A172 (cell line): ENCODE measurements at regions not wholly inside any gene's neighbourhood (a gene's known extent, or its start where the extent isn't known, plus 50 kb on each side); places are given as distances from the start of the nearest gene placed in this dataset.
A peak's percentile ranks its signal among the peaks of the same experiment; 100 is the strongest.

ENCODE experiments used
- DNase-seq: peaks from one replicate; pipeline ENCODE4 v3.0.0-alpha.2; 2015; ENCODE audit warnings: low spot score

DNA sequence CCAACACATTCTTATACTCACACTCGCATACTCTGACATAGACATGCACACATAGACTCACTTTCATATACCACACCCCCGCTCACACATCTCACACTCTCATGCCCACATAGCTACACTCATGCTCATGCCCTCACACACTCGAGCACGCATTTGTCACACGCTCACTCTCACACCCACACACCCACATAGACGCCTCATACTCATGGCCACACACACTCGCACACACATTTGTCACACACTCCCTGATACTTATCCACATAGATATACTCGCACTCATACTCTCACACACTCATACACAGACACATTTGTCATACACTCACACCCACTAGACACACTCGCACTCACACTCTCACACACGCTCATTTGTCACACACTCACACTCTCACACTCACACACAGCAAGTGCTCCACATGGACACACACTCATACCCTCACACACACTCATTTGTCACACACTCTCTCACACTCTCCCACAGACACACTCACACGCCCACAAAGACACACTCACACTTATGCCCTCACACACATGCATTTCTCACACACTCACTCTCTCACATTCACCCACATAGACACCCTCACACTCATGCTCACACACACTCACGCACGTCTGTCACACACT is 50.9 kb downstream of the TNP1 start:
- no peak for DNase-seq

DNA sequence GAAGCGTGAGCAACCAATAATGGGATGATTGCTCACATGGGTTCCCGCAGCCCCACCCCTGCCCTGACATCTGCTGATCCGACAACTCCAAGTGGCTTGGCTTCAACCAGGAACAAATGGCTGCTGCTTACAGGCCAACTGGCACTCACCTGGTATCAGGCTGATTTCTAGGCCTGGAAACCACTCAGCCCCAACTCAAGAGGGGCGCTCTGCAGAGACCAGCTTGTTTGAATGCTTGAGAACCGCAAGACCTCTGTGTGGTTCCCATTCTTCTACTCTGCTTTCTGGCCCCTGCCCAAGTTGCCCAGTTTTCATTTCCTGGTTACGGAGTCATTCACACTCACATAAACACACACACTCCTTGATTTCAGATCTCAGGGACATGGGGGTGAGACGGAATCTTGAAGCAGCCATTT is 52.0 kb downstream of the TNP1 start:
- no peak for DNase-seq

DNA sequence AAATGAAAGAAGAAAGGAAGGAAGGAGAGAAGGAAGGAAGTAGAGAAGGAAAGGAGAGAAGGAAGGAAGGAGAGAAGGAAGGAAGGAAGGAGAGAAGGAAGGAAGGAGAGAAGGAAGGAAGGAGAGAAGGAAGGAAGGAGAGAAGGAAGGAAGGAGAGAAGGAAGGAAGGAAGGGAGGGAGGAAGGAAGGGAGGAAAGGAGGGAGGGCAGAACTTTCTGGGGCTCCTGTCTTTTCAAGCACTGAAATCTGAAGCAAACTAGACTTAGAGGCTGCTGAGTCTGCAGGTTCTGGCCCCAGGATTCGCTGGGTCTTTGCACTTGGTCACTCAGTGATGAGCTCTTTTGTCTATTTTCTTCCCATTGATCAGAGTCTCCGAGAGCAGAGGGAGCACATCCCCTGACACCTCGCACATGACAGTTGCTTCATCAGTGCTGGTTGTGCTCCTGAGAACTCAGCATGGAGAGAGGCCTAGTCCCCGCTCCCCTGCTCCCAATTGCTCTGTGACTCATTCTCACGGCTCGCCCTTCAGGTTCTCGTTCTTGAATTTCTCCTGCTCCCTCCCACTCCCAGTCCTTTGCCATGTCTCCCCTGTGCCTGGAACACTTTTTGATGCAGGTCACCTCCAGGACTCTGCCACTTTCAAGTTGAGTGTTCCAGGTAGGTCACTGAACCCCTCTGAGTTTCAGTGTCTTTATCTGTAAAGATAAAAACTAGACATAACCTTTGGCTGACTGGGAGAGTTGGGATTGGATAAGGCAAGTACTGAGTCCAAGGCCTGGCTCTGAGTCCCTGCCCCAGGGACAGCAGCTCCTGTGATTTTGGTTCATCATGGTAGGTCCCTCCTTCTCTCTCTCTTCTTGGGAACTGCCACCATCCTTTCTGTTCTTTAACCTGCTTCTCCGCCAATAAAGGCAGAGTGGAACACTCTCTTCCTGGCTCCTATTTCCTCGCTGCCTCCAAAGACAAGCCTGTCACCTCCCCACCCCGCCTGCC is 55.2 kb downstream of the TNP1 start:
- DNase-seq = no peak

DNA sequence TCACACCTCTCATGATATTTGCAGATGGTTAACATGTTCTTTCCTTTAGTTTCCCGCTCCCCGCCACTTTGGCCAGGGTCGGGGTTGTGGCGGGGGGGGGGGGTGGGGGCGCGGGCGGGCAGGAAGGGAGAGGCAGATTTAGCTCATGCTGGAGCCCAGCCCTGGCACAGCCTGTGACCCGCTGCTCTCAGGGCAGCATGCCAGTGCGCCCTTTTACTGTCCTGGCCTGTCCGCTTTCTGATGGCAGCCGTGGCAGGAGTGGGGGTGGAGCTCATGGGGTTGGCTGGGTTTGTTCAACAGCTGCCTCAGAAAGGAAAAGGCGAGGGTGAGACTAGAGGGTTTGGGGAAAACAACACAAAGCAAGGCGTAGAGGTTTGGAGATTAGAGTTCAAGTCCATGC is 56.1 kb downstream of the TNP1 start:
- no peak for DNase-seq

DNA sequence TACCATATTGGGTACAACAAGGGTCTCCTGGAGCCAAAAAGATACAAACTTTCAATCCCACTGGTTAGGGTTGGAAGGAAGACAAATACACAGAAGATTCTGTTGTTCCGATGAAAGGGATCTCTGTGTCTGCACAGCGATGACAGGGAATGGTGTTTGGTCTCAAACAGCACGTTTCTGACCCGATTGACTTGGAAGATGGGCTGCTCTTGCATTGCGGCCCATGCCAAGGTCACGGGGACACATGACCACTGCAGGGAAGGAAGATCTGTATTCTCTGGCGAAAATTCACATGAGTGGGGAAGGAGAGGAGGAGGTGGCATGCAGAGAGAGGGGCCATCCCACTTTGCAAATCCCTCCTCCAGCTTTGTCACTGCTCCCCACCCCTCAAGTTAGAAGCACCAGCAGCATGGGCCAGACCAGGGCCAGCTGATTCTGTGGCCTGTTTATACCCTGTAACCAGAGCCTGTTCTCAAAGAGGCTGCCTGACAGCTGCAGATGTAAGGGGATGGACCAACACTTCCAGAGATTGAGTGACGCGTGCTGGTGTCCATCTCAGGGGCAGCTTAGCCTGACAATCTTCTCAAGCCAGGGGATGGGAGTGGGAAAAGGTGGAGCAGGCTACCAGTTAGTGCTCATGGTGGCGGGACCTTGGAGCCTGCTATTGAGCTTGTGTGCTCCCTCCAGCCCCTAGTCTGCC is 57.2 kb downstream of the TNP1 start:
- DNase-seq = no peak

DNA sequence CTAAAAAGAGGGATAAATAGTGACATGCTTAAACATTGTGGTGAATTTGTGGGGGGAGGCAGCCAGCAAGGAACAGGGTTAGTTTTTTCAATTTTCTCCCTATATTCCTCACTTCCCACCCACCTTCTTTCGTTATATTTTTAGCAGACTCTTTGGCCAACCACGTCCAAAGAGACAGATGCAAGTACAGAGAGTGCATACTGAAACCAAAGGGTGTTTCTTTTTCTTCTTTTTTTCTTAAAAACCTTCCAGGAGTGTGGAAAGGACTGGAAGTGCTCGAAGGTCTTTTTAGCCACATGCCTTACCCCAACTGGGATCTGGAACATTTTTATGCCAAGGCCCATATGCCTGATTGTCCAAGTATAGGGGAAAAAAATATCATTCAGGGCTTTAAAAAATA is 59.0 kb downstream of the TNP1 start:
- no peak for DNase-seq

DNA sequence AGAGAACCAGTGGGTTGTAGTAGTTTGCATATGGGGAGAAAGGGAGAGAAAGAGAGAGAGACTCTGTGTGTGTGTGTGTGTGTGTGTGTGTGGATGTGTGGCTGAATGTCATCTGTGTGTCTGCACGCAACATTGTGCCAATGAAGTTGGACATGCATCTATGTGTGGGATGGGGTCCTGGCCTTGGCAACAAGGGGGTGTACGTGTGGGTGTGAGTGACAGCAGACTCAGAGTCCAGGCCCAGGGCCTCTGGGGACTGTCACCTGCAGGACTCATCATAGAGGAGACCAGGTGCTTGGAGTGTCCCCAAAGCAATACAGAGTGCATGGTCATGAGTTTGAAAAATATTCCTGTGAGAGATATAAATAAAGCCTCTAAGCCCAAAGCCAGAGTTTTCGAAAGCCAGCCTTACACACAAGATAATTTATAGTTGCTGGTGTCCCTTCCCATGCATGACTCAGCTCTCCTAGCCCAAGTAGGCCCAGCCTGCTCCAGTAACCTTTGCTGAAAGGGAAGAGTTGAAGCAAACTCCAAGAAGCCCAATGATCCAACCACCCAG is 59.9 kb downstream of the TNP1 start:
- peak; percentile 78 for DNase-seq

DNA sequence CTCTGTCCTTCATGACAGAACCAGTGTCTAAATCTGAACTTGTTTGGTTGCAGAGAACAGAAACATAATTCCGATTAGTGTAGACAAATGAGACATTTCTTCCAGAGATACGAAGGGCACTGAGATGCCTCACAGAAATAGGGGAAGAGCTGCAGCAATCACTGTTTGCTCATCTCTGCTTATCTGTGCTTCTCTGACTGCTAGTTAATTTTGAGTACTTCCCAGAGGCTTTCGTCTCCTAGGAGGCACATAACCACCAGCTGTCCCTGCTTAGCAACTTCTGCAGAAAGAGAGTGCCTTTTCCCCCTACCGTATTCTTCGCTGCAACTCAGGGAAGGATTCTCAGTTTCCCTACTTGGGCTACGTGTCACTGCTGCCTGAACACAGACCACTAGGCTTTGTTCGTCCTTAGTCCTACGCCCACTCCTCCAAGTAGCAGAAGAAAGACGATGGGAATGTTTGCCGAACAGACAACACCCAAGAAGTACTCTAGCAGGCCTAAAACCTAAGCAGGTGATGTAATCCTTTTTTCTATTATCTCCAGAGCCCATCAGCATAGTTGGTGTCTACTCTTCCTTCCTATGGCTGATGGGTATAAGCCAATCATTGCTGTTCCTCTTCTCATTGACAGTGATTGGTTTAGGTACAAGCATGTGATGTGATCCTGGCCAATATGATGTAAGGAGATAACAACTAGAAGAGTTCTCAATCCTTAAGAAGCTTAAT is 63.6 kb downstream of the TNP1 start:
- no peak for DNase-seq

DNA sequence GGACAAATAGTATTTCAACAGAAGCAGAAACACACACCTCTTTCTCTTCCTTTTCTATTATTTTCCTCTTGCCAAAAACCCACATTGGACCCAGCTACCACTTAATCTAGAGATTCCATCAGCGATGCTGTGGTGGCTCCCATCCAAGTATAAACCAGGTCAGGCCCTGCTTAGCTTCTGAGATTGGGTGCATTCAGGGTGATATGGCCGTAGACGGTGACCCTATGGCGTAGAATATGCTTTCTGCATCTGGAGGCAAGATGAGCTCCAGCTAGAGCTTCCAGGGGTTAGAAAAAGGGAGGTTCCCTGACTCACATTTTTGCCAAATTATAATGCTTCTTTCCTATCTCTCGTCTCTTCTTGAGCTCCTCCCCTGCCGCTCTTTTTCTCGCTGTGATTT is 66.5 kb downstream of the TNP1 start:
- no peak for DNase-seq

DNA sequence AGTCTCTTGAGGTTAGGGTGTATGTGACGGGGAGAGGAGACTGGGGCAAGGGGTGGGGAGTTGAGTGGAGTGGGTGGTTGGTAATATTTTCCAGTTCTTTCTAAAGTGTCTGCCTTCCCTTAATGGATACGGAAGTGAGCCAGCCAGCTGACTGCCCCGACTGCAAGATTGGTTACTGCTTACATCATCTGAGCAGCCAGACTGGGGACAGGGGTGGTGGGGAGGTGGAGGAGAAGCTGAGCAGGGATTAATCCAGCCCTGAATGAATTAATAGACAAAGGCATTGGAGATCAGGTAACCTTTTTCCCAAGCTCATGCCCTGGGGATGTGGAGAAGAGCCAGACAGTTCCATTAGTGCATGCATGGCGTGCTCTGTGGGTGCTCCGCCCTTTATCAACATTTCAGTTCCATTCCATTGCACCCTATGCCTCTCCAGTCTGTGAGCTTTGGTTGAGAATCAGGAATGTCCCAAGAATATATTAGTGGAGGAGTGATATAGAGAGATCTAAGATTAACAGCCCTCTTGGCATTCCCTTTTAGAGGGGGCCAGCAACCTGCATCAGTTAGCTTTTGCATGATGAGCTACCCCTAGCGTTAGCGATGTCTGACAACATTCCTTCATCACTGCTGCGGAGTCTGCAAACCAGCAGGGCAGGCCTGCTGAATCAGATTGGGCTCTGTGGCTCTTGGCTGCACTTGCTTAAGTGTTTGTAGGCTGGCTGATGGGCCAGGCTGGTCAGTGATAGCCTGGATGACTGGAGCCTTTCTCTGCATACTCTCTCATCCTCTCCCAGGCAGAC is 67.4 kb downstream of the TNP1 start:
- DNase-seq = no peak

DNA sequence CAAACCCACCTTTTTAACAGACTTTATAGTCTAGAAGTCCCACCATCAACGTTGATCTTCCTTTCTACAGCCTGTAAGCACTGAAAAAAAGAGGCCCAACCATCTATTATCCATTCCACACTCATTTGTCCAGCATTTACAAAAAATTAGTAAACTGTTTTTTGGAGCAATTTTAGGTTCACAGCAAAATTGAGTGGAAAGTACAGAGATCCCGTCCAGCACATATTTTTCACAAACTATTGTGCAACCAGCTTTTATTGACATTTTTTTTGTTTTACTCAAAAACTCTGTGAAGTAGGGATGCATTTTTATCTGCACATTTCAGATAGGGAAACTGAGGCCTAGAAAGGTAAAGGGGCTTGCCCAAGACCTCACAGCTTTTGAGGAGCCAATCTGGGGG is 68.6 kb downstream of the TNP1 start:
- no peak for DNase-seq

DNA sequence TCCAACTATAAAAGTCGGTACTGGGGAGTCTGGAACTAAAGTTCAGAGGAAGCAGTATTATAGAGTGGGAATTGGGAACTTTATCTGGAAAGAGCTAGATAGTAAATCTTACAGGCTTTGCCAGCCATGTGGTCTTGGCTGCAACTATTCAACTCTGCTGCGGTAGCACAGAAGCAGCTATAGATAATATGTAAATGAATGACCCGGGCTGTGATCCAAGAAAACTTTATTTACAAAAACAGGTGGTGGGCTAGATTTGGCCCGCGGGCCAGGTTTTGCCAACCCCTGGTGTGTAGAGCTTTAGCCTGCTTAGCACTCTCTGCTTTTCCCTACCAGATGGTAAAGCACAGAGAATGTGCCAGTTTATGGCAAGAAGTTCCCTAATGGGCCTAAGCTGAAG is 70.8 kb downstream of the TNP1 start:
- DNase-seq = no peak

DNA sequence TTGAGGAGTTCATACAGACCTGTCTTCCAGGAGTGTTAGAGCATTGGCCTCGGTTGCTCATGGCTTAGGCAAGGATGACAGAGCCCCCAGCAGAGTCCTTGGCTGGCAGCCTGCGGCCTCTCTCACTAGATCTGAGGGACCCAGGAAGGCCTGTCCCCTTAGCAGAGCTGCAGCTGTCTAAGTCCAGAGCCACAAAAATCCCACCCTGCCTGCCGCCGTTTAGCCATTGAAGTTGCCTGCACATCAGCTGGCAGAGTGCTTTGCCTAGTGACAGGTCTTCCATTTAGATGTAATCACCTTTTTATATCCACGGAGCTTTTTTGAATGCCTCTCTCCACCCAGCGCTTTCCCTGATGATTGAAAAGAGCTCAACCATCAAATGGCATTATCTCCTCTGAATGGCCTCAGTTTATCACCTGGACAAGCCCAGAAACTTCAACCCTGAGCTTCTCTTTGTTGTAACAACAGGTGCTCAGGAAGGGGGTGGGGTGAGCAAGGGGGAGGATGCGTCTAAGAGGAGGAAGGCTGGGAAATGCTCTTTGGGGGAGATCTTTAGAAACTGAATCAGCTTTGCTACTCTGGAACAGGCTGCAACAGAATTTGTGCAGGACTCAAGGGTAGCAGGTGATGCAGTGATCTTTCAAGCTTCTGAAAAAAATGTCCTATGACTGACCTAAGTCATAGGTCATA is 71.9 kb downstream of the TNP1 start:
- no peak for DNase-seq

DNA sequence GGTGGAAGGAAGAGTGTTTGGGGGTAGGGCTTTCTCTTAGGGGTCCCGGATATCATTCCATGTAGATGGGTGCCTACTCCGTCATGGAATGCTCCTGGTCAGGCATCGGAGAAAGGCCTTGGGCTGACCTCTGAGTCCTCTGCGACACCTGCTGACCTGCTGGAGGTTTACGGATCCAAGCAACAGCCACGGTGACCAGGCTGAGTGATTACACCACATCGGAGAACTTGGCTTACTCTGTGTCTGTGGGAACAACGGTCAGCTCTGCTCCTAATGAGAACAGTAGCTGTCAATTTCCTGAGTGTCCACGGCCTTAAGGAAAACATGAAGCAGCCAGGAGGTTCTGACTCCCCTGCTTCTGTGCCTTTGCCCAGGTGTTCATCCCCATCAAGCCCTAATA is 73.2 kb downstream of the TNP1 start:
- no peak for DNase-seq

DNA sequence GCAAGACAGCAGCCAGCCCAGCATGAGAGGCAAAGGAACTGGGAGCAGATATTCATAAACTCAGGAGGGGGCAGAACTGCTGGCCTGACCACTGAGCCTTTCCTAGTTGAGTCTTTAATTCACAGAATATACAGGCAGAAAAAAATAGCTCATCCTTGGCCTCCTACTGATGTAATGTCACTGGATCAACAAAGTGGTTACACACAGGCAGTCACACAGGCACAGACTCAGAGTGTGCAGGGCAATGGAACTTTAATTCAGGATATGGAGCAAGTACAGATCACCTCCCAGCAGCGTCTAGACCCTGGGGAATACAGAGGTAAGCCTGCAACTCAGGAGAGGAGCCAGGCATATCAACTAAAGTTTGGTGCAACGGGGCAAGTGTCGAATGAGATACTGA is 75.4 kb downstream of the TNP1 start:
- DNase-seq = no peak

DNA sequence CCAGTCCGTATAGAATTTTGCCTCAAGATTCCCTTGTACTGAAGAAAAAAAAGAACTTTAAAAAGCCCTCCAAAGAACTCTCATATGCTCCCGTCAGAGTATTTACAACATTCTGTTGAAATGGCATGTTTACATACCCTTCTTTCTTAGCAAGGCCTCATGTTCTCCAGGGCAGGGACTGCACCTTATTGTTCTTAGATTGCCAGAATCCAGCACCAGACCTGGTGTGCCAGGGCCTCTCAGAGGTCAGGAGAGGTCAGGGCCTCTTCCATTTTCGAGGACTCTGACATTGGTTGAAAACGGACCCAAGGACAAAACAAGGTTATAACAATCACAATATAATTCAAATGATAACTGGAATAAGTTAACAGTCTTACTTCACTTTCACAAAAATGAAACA is 78.2 kb downstream of the TNP1 start:
- DNase-seq = no peak

DNA sequence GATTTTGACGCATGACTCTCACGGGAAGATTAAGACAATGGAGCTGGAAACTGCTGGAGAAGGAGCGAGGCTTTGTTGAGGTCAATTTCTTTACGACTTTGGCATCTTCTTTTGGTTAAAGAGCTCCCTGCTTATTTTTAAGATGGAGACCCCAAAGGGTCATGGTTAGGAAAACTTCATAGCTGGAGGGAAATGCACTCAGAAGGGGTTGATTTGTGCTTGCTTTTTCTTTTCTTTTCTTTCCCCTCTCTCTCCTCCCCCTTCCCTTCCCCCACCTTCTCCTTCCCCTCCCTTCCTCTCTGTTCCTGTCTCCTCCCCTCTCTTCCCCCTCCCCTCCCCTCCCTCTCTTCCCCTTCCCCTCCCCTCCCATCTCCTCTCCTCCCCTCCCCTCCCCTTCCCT is 79.0 kb downstream of the TNP1 start:
- DNase-seq = no peak

DNA sequence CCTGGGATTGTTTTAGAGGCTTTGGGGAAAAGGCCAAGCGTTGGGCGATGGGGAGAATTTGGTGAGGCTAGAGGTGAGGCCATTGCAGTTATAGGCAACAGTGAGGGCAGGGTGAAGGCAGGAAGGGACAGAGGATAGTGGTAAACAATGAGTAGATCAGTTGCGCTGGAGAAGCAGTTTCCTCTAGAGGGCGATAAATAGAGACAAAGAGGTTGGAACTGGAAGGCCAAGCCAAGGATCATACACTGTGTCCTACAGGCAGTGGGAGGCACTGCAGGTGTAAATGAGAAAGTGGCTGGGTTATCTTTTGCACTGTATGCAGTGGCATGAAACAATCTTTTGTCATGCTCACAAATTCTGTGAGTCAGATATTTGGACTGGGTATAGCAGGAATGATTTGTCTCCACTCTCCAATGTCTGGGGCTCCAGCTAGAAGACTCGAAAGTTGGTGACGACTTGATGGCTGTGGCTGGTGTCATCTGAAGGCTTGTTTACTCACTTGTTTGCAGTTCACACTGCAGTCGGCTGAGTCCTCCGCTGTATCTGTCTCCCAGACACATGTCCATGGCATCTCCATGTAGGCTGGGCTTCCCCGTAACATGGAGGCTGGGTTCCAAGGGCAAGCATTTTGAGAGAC is 82.1 kb downstream of the TNP1 start:
- peak; percentile 92 for DNase-seq

DNA sequence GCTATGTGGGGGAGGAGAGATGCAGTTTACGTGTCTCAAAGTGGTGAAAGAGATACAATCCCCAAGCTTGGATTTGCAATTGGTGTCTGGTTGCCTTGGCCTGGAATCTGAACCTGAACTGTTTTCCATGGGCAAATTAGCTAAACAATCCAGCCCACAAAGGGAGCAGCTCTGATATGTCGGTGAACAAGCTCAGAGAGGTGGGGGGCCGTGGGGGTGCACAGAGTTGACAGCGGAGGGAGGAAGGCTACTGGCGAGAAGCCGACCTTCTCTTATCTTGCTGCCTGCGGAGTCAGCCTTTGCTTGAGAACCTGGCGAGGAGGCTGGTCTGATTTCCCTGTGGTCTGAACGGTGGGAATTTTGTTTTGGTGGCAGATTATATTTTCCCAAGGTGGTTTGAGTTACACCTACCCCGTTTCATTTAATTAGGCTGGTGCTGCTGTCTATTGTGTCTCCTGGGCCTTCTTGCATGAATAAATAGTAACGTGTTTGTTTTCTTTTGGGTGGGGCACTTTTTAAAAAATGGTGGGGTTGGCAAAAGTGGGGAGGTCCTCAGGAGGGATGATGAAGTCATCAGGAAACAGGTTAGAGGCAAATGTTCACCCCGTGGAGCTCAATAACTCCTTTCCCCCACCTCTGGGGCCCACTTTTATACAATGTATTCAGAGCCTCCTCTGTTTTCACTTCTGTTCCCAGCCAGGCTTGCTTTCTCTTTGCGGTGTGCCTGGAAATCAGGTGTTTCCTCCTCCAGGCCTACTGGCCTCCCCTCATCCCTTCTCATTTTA is 80.9 kb upstream of the IGFBP5 start:
- DNase-seq = peak; percentile 21
